ENCODE measurements at regions not wholly inside any gene's neighbourhood (a gene's known extent, or its start where the extent isn't known, plus 50 kb on each side); places are given as distances from the start of the nearest gene placed in this dataset.

DNA sequence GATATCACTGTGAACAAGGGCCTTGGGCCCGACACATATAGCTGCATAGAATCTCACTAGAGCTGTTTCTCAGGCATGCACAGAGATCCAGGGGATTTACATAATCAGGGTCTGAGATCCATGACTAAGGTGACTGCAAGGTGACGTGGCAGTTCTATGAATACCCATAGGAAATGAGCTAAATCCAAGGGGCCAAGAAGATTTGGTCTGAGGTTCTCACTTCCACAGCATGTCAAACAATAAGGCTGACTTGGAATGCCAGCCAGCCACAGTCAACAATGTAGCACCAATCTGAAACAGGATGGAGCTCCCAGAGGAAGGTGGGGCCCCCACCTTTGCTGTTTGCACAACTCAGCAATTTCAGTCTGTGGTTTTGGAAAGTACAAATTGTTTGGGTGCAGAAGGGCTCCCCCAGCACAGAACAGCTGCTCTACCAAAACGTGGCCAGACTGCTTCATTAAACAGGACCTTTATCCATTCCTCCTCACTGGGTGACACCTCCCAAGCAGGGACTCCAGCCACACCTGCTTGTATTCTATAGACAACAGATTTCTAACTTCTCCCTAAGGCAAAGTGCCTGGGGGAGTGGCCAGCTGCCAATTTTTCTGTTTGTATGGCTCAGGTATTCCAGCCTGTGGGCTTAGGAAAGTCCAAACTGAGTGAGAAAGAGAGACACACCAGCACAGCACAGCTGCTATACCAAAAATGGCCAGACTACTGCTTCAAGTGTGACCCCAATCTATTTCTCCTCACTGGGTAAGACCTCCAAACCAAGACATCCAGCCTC lies 333.4 kb downstream of the KDM5D start:
- Histone ChIP-seq H3K9me3 (ENCODE audit: control insufficient read depth in 1 of 2, insufficient read depth in 1 of 2, low read length in 2 of 2) (no peaks in the 10 kb centered on the region), H3K4me1 (ENCODE audit: insufficient read depth, low read length) (no peaks in the 10 kb centered on the region), H3K27me3 (ENCODE audit: control insufficient read depth in 1 of 2, insufficient read depth in 2 of 2, low read length in 2 of 2) (no peaks in the 10 kb centered on the region), H3K27ac (ENCODE audit: low read depth in 1 of 2, low read length in 2 of 2) (no peak overlapping the region), H3K36me3 (ENCODE audit: insufficient read depth, low read length) (no peaks in the 10 kb centered on the region), H3K4me3 (ENCODE audit: low read length) (no peak overlapping the region)
- DNase-seq, result no peak
- no peak overlapping the region for H3K4me3 Mint-ChIP-seq
- CTCF ChIA-PET, result no interaction called here
- peaks cover 3% of the 10 kb centered on the region for H3K4me1 Mint-ChIP-seq (ENCODE audit: low read depth)
- no peak overlapping the region for H3K27ac Mint-ChIP-seq
- intact Hi-C loops (cut with DNase I, micrococcal nuclease), result no loop called here
- H3K27me3 Mint-ChIP-seq, result no peaks in the 10 kb centered on the region
- TF ChIP-seq, protein P1, sequence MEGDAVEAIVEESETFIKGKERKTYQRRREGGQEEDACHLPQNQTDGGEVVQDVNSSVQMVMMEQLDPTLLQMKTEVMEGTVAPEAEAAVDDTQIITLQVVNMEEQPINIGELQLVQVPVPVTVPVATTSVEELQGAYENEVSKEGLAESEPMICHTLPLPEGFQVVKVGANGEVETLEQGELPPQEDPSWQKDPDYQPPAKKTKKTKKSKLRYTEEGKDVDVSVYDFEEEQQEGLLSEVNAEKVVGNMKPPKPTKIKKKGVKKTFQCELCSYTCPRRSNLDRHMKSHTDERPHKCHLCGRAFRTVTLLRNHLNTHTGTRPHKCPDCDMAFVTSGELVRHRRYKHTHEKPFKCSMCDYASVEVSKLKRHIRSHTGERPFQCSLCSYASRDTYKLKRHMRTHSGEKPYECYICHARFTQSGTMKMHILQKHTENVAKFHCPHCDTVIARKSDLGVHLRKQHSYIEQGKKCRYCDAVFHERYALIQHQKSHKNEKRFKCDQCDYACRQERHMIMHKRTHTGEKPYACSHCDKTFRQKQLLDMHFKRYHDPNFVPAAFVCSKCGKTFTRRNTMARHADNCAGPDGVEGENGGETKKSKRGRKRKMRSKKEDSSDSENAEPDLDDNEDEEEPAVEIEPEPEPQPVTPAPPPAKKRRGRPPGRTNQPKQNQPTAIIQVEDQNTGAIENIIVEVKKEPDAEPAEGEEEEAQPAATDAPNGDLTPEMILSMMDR (IDR thresholded peaks at IDR 0.05), result no peak
- no peaks in the 10 kb centered on the region for H3K9me3 Mint-ChIP-seq
- H3K36me3 Mint-ChIP-seq (ENCODE audit: low read depth), result no peaks in the 10 kb centered on the region
- ATAC-seq (ENCODE audit: poor library complexity), result no peak
- POLR2A ChIA-PET, result no interaction called here

DNA sequence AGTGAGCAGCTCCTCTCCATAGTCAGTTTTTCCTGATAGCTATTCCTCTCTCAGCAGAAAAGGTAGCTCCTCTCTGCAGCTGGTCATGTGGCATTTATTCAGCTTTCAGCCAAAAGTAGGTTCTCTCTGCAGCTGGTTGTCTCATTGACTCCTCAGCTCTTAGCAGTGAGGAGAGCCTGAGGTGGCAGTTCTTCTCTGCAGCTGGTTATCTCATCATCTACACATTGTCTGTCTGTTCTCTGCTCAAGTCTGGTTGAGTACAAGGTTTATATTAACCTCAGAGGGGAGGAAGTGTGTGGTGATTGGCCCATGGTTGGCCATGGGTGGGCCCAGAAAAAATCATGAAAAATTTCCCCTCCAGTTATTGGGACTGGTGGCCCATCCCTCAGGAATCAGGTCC lies 338.3 kb downstream of the KDM5D start:
- POLR2A ChIA-PET, result no interaction called here

DNA sequence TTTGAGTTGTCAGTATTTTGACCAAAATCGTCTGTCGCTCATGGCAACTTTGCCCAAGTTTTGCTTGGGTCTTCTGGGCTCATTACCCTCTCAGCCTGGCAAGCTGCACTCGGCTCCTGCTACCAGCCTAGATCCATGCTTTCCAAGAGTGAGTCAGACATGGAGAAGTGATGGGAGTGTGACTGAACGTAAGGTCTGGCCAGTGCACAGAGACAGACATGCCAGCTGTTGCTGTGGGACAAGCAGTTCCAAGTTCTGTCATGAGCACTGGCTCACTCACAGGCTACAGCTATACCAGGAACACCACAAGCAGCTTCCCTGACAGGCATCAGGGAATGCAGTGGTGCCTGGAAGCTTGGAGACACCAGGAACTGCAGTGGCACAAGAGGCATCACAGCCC lies 338.9 kb downstream of the KDM5D start:
- no peak overlapping the region for H3K27ac ChIP-seq (ENCODE audit: low read depth in 1 of 2, low read length in 2 of 2)
- no peaks in the 10 kb centered on the region for H3K9me3 ChIP-seq (ENCODE audit: control insufficient read depth in 1 of 2, insufficient read depth in 1 of 2, low read length in 2 of 2)
- H3K27me3 ChIP-seq (ENCODE audit: control insufficient read depth in 1 of 2, insufficient read depth in 2 of 2, low read length in 2 of 2), result no peaks in the 10 kb centered on the region
- H3K4me1 Mint-ChIP-seq (ENCODE audit: low read depth), result peaks cover 10% of the 10 kb centered on the region
- H3K4me3 Mint-ChIP-seq, result no peak overlapping the region
- TF ChIP-seq, protein P1 (IDR thresholded peaks at IDR 0.05), result no peak
- no peak overlapping the region for H3K4me3 ChIP-seq (ENCODE audit: low read length)
- POLR2A ChIA-PET, result no interaction called here
- no peaks in the 10 kb centered on the region for H3K36me3 ChIP-seq (ENCODE audit: insufficient read depth, low read length)
- no peak for ATAC-seq (ENCODE audit: poor library complexity)
- peak overlapping the region; percentile 67 for H3K27ac Mint-ChIP-seq
- H3K36me3 Mint-ChIP-seq (ENCODE audit: low read depth), result no peaks in the 10 kb centered on the region
- CTCF ChIA-PET, result no interaction called here
- no peak for DNase-seq
- peaks cover 4% of the 10 kb centered on the region for H3K4me1 ChIP-seq (ENCODE audit: insufficient read depth, low read length)
- H3K9me3 Mint-ChIP-seq, result no peaks in the 10 kb centered on the region
- no peaks in the 10 kb centered on the region for H3K27me3 Mint-ChIP-seq
- intact Hi-C loops (cut with DNase I, micrococcal nuclease), result no loop called here

More for the DNA sequence above, 338.3 kb downstream of the KDM5D start:
- Histone ChIP-seq H3K4me1 (ENCODE audit: insufficient read depth, low read length) (peaks cover 4% of the 10 kb centered on the region), H3K9me3 (ENCODE audit: control insufficient read depth in 1 of 2, insufficient read depth in 1 of 2, low read length in 2 of 2) (no peaks in the 10 kb centered on the region), H3K27me3 (ENCODE audit: control insufficient read depth in 1 of 2, insufficient read depth in 2 of 2, low read length in 2 of 2) (no peaks in the 10 kb centered on the region), H3K27ac (ENCODE audit: low read depth in 1 of 2, low read length in 2 of 2) (no peak overlapping the region), H3K36me3 (ENCODE audit: insufficient read depth, low read length) (no peaks in the 10 kb centered on the region), H3K4me3 (ENCODE audit: low read length) (no peak overlapping the region)
- CTCF ChIA-PET, result no interaction called here
- Mint-ChIP-seq H3K27ac (peak overlapping the region; percentile 67), H3K4me3 (no peak overlapping the region), H3K9me3 (no peaks in the 10 kb centered on the region), H3K27me3 (no peaks in the 10 kb centered on the region), H3K4me1 (ENCODE audit: low read depth) (peaks cover 10% of the 10 kb centered on the region), H3K36me3 (ENCODE audit: low read depth) (no peaks in the 10 kb centered on the region)
- ATAC-seq (ENCODE audit: poor library complexity) (no peak), DNase-seq (peak in 1 of 14 experiments; percentile 5)
- TF ChIP-seq, protein P1 (IDR thresholded peaks at IDR 0.05), result no peak
- intact Hi-C loops (cut with DNase I, micrococcal nuclease), result no loop called here

Data from CD4-positive, alpha-beta T cell (primary cell).